Muscle of leg (tissue), 3 donors: ENCODE measurements at regions not wholly inside any gene's neighbourhood (a gene's known extent, or its start where the extent isn't known, plus 50 kb on each side); places are given as distances from the start of the nearest gene placed in this dataset.
A peak's percentile ranks its signal among the peaks of the same experiment; 100 is the strongest.

Source experiments
- DNase-seq: peaks from one replicate; pipeline ENCODE4 v3.0.0; 2013
- H3K27ac ChIP-seq: one replicate; pipeline ENCODE4 v1.5.1; 2013; ENCODE audit warnings: mild to moderate bottlenecking, low read length, control low read depth
- H3K27me3 ChIP-seq: one replicate; pipeline ENCODE4 v1.6.1; 2013; ENCODE audit warnings: low read length; ENCODE audit not compliant: control insufficient read depth, insufficient read depth
- H3K36me3 ChIP-seq: one replicate; pipeline ENCODE4 v1.6.1; 2013; ENCODE audit warnings: low read length; ENCODE audit not compliant: control insufficient read depth, insufficient read depth
- H3K4me1 ChIP-seq: one replicate; pipeline ENCODE4 v1.6.1; 2013; ENCODE audit warnings: low read length; ENCODE audit not compliant: control insufficient read depth, insufficient read depth
- H3K4me3 ChIP-seq: one replicate; pipeline ENCODE4 v1.5.1; 2013; ENCODE audit warnings: low read length, control low read depth
- H3K9me3 ChIP-seq: replicated peaks from 2 replicates; pipeline ENCODE4 v1.6.1; 2013; ENCODE audit warnings: low read depth, low read length; ENCODE audit not compliant: control insufficient read depth
- whole genome bisulfite sequencing: methylation state at CpG from one replicate; pipeline ENCODE4 v1.1.5; 2013; ENCODE audit warnings: missing lambda C conversion rate; ENCODE audit not compliant: insufficient coverage; 5-methylcytosine and 5-hydroxymethylcytosine counted together

GRCh38 chr11:72511393-72512047 is 77.2 kb upstream of the CLPB start:
- Histone ChIP-seq H3K9me3 (peaks cover 10% of the 10 kb centered on the region), H3K4me1 (no peaks in the 10 kb centered on the region), H3K27me3 (no peaks in the 10 kb centered on the region), H3K4me3 (no peak overlapping the region), H3K27ac (no peak overlapping the region), H3K36me3 (no peaks in the 10 kb centered on the region)
- DNase-seq = no peak

- Histone ChIP-seq H3K36me3 (no peaks in the 10 kb centered on the region), H3K27me3 (no peaks in the 10 kb centered on the region), H3K9me3 (peaks cover 10% of the 10 kb centered on the region), H3K4me3 (no peak overlapping the region), H3K4me1 (no peaks in the 10 kb centered on the region), H3K27ac (no peak overlapping the region)
- WGBS = no CpG with 5 or more reads among the region's 2 CpGs
- DNase-seq = no peak
Measured at GRCh38 chr11:72507050-72507449, 72.7 kb upstream of the CLPB start.

- H3K9me3 ChIP-seq = peaks cover 4% of the 10 kb centered on the region
- peak; percentile 67 for DNase-seq
- H3K27ac ChIP-seq = no peak overlapping the region
- no peaks in the 10 kb centered on the region for H3K27me3 ChIP-seq
- WGBS = no CpG with 5 or more reads among the region's 3 CpGs
- no peaks in the 10 kb centered on the region for H3K4me1 ChIP-seq
- no peak overlapping the region for H3K4me3 ChIP-seq
- no peaks in the 10 kb centered on the region for H3K36me3 ChIP-seq
Measured at GRCh38 chr11:72497731-72498130, 63.4 kb upstream of the CLPB start.

GRCh38 chr11:72494109-72494429 is 59.7 kb upstream of the CLPB start:
- Histone ChIP-seq H3K36me3 (no peaks in the 10 kb centered on the region), H3K27ac (no peak overlapping the region), H3K4me3 (no peak overlapping the region), H3K27me3 (no peaks in the 10 kb centered on the region), H3K9me3 (no peaks in the 10 kb centered on the region), H3K4me1 (peaks cover 3% of the 10 kb centered on the region)
- WGBS = no CpG with 5 or more reads among the region's 1 CpG
- DNase-seq = no peak

GRCh38 chr11:72493426-72494108 is 59.2 kb upstream of the CLPB start:
- peak; percentile 25 for DNase-seq
- no peaks in the 10 kb centered on the region for H3K36me3 ChIP-seq
- 40% methylated on average over 1 of the region's 2 CpGs for WGBS
- H3K9me3 ChIP-seq = no peaks in the 10 kb centered on the region
- H3K27me3 ChIP-seq = no peaks in the 10 kb centered on the region
- H3K4me3 ChIP-seq = no peak overlapping the region
- peaks cover 3% of the 10 kb centered on the region for H3K4me1 ChIP-seq
- H3K27ac ChIP-seq = no peak overlapping the region

- peaks cover 3% of the 10 kb centered on the region for H3K4me1 ChIP-seq
- H3K4me3 ChIP-seq = no peak overlapping the region
- H3K36me3 ChIP-seq = no peaks in the 10 kb centered on the region
- no peaks in the 10 kb centered on the region for H3K27me3 ChIP-seq
- H3K9me3 ChIP-seq = no peaks in the 10 kb centered on the region
- peak; percentile 71 for DNase-seq
- no CpG with 5 or more reads among the region's 2 CpGs for WGBS
- no peak overlapping the region for H3K27ac ChIP-seq
Measured at GRCh38 chr11:72491001-72491400, 56.7 kb upstream of the CLPB start.
